CD14-positive monocyte (primary cell): ENCODE measurements at regions not wholly inside any gene's neighbourhood (a gene's known extent, or its start where the extent isn't known, plus 50 kb on each side); places are given as distances from the start of the nearest gene placed in this dataset.
"Not testable (repeated sequence)": the region's sequence is repeated elsewhere in the genome, so short reads cannot be mapped to it uniquely, and the experiment has no call there.

Experiments used
- DNase-seq, 3 donors: peaks; one replicate each; pipeline ENCODE4 v3.0.0-alpha.2; 2011 to 2022
- H2AFZ ChIP-seq: 2 replicates; pipeline ENCODE4 v1.6.0; 2012; ENCODE audit warnings: mild to moderate bottlenecking, low read depth, low read length, inconsistent platforms; ENCODE audit not compliant: insufficient read depth, poor library complexity, severe bottlenecking
- H3K27ac ChIP-seq, 2 donors: 1 replicate in 1 of 2; 2 replicates in 1 of 2; pipeline ENCODE4 v1.5.1; 2012 to 2013; ENCODE audit warnings: low read length in 2 of 2, control low read depth in 1 of 2, inconsistent platforms in 1 of 2, low read depth in 1 of 2, mild to moderate bottlenecking in 1 of 2
- H3K27me3 ChIP-seq, 2 donors: one replicate each; pipeline versions ENCODE4 v1.6.0 to v1.6.1; 2011 to 2013; ENCODE audit warnings: low read length in 2 of 2; ENCODE audit not compliant: control insufficient read depth in 2 of 2, insufficient read depth in 2 of 2
- H3K36me3 ChIP-seq, 2 donors: replicated peaks in 1 of 2; 1 replicate in 1 of 2; 2 replicates in 1 of 2; pipeline versions ENCODE4 v1.5.1 to v1.6.1; 2012 to 2013; ENCODE audit warnings: low read length in 2 of 2, control low read depth in 1 of 2, inconsistent platforms in 1 of 2, mild to moderate bottlenecking in 1 of 2; ENCODE audit not compliant: insufficient read depth in 2 of 2, control insufficient read depth in 1 of 2
- H3K4me1 ChIP-seq, 2 donors: 1 replicate in 1 of 2; 2 replicates in 1 of 2; pipeline versions ENCODE4 v1.5.1 to v1.6.1; 2012 to 2013; ENCODE audit warnings: low read length in 2 of 2, control low read depth in 1 of 2, inconsistent platforms in 1 of 2, mild to moderate bottlenecking in 1 of 2, moderate library complexity in 1 of 2; ENCODE audit not compliant: insufficient read depth in 2 of 2, control insufficient read depth in 1 of 2
- H3K4me2 ChIP-seq: replicated peaks from 2 replicates; pipeline ENCODE3; 2012; ENCODE audit warnings: low read length, moderate library complexity, mild to moderate bottlenecking; ENCODE audit not compliant: poor library complexity, severe bottlenecking; ENCODE audit errors: extremely low read depth
- H3K4me3 ChIP-seq, 3 experiments: fragments of 200-600 bp in 1 of 3; sonication (generic) in 1 of 3; replicated peaks in 1 of 3; 1 replicate in 2 of 3; 2 replicates in 1 of 3; pipeline ENCODE4 v1.5.1; 2011 to 2013; ENCODE audit warnings: low read length in 3 of 3, mild to moderate bottlenecking in 3 of 3, control low read depth in 2 of 3, low read depth in 2 of 3, inconsistent platforms in 1 of 3, moderate library complexity in 1 of 3
- H3K79me2 ChIP-seq: 2 replicates; pipeline ENCODE4 v1.6.0; 2012; ENCODE audit warnings: mild to moderate bottlenecking, control low read depth, inconsistent platforms, low read length, moderate library complexity; ENCODE audit not compliant: insufficient read depth
- H3K9ac ChIP-seq: 2 replicates; pipeline ENCODE4 v1.6.0; 2017; ENCODE audit warnings: low read length, mild to moderate bottlenecking; ENCODE audit not compliant: insufficient read depth, poor library complexity, severe bottlenecking
- H3K9me3 ChIP-seq, 2 donors: replicated peaks in 1 of 2; 1 replicate in 1 of 2; 2 replicates in 1 of 2; pipeline versions ENCODE4 v1.5.1 to v1.6.1; 2012 to 2013; ENCODE audit warnings: low read length in 2 of 2, control low read depth in 1 of 2; ENCODE audit not compliant: control insufficient read depth in 1 of 2, insufficient read depth in 1 of 2
- H4K20me1 ChIP-seq: 2 replicates; pipeline ENCODE4 v1.6.0; 2012; ENCODE audit warnings: mild to moderate bottlenecking, low read length, control low read depth, moderate library complexity; ENCODE audit not compliant: insufficient read depth
- H3K27ac Mint-ChIP-seq, 7 donors: one replicate each; pipeline ENCODE4 v1.8.0; 2020; ENCODE audit warnings: mild to moderate bottlenecking in 7 of 7, mixed read lengths in 7 of 7, moderate library complexity in 6 of 7, inconsistent platforms in 2 of 7
- H3K27me3 Mint-ChIP-seq, 3 donors: one replicate each; pipeline ENCODE4 v1.8.0; 2021 to 2022; ENCODE audit warnings: low read depth in 3 of 3, mild to moderate bottlenecking in 3 of 3, mixed read lengths in 3 of 3, moderate library complexity in 3 of 3, inconsistent platforms in 1 of 3
- H3K36me3 Mint-ChIP-seq, 2 donors: one replicate each; pipeline ENCODE4 v1.8.0; 2020; ENCODE audit warnings: mixed read lengths in 2 of 2, inconsistent platforms in 1 of 2, mild to moderate bottlenecking in 1 of 2
- H3K4me1 Mint-ChIP-seq: one replicate; pipeline ENCODE4 v1.8.0; 2020; ENCODE audit warnings: mild to moderate bottlenecking, mixed read lengths
- H3K4me3 Mint-ChIP-seq, 2 donors: one replicate each; pipeline ENCODE4 v1.8.0; 2020; ENCODE audit warnings: mild to moderate bottlenecking in 2 of 2, mixed read lengths in 2 of 2, moderate library complexity in 1 of 2
- H3K9me3 Mint-ChIP-seq, 7 donors: one replicate each; pipeline ENCODE4 v1.8.0; 2020 to 2022; ENCODE audit warnings: mixed read lengths in 7 of 7, mild to moderate bottlenecking in 6 of 7, moderate library complexity in 6 of 7, inconsistent platforms in 2 of 7
- WGBS: methylation state at CpG from one replicate; pipeline ENCODE4 v1.1.5; 2013; ENCODE audit warnings: missing lambda C conversion rate; ENCODE audit not compliant: insufficient coverage; 5-methylcytosine and 5-hydroxymethylcytosine counted together
- intact Hi-C, 2 donors: fragments of 100-400 bp; cut with micrococcal nuclease; formaldehyde crosslinking; loops; one replicate each; pipeline versions ENCODE4 v1.15.0 to v1.15.1; 2023
- TF ChIP-seq, protein P1 (sequence below): fragments of 200-600 bp; IDR thresholded peaks from one replicate; pipeline ENCODE4 v1.8.0; 2022; ENCODE audit warnings: antibody characterized with exemption, mild to moderate bottlenecking

DNA sequence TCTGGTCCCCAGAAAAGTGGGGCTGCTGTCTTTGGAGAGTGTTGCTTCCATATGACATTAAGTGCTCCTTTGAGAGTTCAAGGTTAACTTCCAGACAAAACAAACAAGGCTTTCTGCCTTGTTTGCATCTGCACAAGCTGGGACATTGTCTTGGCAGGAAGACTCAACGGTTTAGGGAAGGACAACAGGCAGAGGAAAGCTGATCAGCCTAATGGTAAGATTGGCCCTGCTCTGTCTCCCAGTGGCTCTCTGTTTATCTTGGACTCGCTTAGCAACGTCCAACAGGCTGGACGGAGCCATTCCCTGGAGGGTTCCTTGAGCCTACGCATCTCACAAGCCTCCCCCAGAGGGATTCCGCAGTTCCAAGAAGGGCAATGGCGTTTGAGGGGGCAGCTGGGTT is 62.2 kb upstream of the SLC44A3 start:
- H3K4me3 Mint-ChIP-seq = no peak overlapping the region
- TF ChIP-seq, protein P1, sequence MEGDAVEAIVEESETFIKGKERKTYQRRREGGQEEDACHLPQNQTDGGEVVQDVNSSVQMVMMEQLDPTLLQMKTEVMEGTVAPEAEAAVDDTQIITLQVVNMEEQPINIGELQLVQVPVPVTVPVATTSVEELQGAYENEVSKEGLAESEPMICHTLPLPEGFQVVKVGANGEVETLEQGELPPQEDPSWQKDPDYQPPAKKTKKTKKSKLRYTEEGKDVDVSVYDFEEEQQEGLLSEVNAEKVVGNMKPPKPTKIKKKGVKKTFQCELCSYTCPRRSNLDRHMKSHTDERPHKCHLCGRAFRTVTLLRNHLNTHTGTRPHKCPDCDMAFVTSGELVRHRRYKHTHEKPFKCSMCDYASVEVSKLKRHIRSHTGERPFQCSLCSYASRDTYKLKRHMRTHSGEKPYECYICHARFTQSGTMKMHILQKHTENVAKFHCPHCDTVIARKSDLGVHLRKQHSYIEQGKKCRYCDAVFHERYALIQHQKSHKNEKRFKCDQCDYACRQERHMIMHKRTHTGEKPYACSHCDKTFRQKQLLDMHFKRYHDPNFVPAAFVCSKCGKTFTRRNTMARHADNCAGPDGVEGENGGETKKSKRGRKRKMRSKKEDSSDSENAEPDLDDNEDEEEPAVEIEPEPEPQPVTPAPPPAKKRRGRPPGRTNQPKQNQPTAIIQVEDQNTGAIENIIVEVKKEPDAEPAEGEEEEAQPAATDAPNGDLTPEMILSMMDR = no peak
- Histone ChIP-seq H3K4me2 (no peak overlapping the region), H3K4me3 (no peak overlapping the region), H3K9ac (no peak overlapping the region), H3K4me1 (peaks cover 20 to 22% of the 10 kb centered on the region in 2 donors), H4K20me1 (no peaks in the 10 kb centered on the region), H2AFZ (no peak overlapping the region), H3K27ac (no peak overlapping the region), H3K27me3 (no peaks in the 10 kb centered on the region), H3K36me3 (no peaks in the 10 kb centered on the region), H3K79me2 (no peaks in the 10 kb centered on the region), H3K9me3 (no peaks in the 10 kb centered on the region)
- peaks cover 0 to 3% (median under 1%) of the 10 kb centered on the region in 7 donors for H3K9me3 Mint-ChIP-seq
- peaks cover 21% of the 10 kb centered on the region for H3K4me1 Mint-ChIP-seq
- H3K27ac Mint-ChIP-seq = no peak overlapping the region
- DNase-seq = no peak
- H3K27me3 Mint-ChIP-seq = peaks cover 0 to 1% (median 0%) of the 10 kb centered on the region in 3 donors
- intact Hi-C loops = loop anchor here in 1 of 2 donors (5.0 kb wide), 1 partner anchor 34 kb away; no protein-coding TSS in a partner anchor
- H3K36me3 Mint-ChIP-seq = no peaks in the 10 kb centered on the region
- 89% methylated on average over 4 of the region's 7 CpGs for WGBS

DNA sequence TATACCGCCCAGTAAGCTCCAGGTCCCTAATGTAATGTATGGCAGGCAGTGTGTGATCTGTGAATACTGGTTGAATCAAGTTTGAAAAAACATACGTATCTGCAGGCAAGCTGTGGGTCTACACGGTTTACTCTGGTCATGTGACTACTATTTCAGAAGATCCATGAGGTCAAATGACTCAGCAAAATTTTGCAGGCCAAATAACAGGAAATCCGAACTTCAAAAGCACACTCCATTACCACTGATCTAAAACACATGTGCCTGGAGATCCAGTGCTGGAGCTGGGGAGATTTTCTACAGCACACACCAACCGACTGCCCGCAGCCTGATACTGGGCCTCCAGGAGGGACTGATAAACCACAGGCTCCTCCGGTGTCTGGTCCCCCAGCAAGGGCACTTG is 64.5 kb upstream of the SLC44A3 start:
- Histone ChIP-seq H3K79me2 (no peaks in the 10 kb centered on the region), H2AFZ (no peak overlapping the region), H3K27me3 (no peaks in the 10 kb centered on the region), H4K20me1 (no peaks in the 10 kb centered on the region), H3K9me3 (no peaks in the 10 kb centered on the region), H3K4me2 (peak overlapping the region; percentile 38), H3K27ac (peak overlapping the region in 1 of 2 donors; percentile 42), H3K4me3 (no peak overlapping the region), H3K4me1 (peaks cover 20 to 22% of the 10 kb centered on the region in 2 donors), H3K36me3 (no peaks in the 10 kb centered on the region), H3K9ac (no peak overlapping the region)
- Mint-ChIP-seq H3K27me3 (peaks cover 0 to 1% (median 0%) of the 10 kb centered on the region in 3 donors), H3K4me3 (peak overlapping the region in 1 of 2 donors; percentile 42), H3K36me3 (no peaks in the 10 kb centered on the region), H3K9me3 (peaks cover 0 to 4% (median 0%) of the 10 kb centered on the region in 7 donors), H3K27ac (peak overlapping the region; percentile 62 to 89 (median 72)), H3K4me1 (peaks cover 21% of the 10 kb centered on the region)
- 0% methylated on average over 5 of the region's 7 CpGs for WGBS
- DNase-seq = peak; percentile 78 to 88 (median 82)
- TF ChIP-seq, protein P1 = no peak
- intact Hi-C loops = loop anchor here in 1 of 2 donors (5.0 kb wide), 1 partner anchor 37 kb away; no protein-coding TSS in a partner anchor

DNA sequence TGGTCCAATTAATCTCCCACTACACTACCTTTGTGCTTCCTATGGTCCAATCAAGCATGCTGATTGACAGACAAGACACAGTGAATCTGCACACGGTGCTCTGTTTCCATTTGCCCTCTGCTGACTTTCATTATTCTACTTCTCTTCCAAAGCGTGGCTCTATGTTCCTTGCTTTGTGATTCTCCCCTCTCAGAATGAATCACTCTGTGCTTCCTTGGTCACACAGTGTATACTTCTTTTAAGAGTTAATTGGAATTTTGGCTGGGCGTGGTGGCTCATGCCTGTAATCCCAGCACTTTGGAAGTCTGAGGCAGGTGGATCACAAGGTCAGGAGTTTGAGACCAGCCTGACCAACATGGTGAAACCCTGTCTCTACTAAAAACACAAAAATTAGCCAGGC is 65.1 kb upstream of the SLC44A3 start:
- Mint-ChIP-seq H3K27ac (peak overlapping the region in 4 of 7 donors; percentile 13 to 75 (median 46)), H3K4me3 (peak overlapping the region; percentile 13 to 25), H3K4me1 (peaks cover 21% of the 10 kb centered on the region)
- H3K36me3 Mint-ChIP-seq, H3K27ac ChIP-seq, DNase-seq, H3K27me3 Mint-ChIP-seq, H3K9ac ChIP-seq, H3K36me3 ChIP-seq, H3K79me2 ChIP-seq, H3K27me3 ChIP-seq, H3K9me3 ChIP-seq, H4K20me1 ChIP-seq, H3K9me3 Mint-ChIP-seq: not testable (repeated sequence)
- H3K4me1 ChIP-seq = peaks cover 20 to 22% of the 10 kb centered on the region in 2 donors
- intact Hi-C loops = loop anchor here in 1 of 2 donors (5.0 kb wide), 1 partner anchor 37 kb away; no protein-coding TSS in a partner anchor
- WGBS = 86% methylated on average over 1 of the region's 3 CpGs
- peak overlapping the region; percentile 10 for H3K4me2 ChIP-seq
- peak overlapping the region; percentile 48 for H2AFZ ChIP-seq
- peak overlapping the region in 1 of 3 experiments; percentile 1 for H3K4me3 ChIP-seq
